GM21786 (cell line): ENCODE measurements at regions not wholly inside any gene's neighbourhood (a gene's known extent, or its start where the extent isn't known, plus 50 kb on each side); places are given as distances from the start of the nearest gene placed in this dataset.

Experiments
- ATAC-seq: cut with Tn5 transposase; IDR thresholded peaks from one replicate; pipeline ENCODE4 v1.9.1; 2021; ENCODE audit not compliant: unreplicated experiment

DNA sequence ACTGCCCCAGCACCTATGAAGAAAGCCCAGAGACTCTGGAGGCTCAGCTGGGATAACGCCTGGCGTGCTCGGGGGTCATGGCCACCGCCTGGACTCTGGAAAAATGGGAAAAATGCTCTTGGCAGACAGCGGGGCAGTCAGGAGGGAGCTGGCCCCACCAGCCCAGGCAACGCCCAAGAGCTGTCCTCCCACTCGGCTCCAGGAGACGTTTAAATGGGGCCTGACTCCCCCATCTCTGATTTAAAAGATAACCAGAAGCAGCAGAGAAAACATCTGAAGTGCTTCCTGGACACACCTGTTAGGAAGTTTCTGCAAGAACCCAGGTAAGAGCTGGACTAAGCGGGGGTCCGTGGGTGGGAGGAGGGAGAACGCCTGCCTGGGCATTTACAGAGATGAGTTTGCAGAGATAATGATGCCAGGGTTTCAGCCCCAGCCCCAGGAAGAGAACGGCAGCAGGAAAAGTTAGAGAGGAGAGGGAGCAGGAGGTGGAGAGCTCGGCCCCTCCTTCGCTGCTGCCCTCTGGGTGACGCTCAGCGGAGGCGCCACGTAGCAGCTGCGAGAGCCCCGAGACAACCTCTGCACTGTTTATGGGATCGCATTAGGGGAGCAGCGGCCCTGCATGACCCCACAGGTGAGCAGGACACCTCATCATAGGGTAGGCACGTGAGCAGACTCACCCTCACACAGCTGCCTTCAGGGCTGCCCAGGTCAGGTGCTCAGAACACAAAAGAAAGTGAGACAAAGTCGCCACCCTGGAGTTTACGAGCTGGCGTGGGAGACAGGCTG lies 83.5 kb upstream of the INSIG1 start:
- no peak for ATAC-seq

DNA sequence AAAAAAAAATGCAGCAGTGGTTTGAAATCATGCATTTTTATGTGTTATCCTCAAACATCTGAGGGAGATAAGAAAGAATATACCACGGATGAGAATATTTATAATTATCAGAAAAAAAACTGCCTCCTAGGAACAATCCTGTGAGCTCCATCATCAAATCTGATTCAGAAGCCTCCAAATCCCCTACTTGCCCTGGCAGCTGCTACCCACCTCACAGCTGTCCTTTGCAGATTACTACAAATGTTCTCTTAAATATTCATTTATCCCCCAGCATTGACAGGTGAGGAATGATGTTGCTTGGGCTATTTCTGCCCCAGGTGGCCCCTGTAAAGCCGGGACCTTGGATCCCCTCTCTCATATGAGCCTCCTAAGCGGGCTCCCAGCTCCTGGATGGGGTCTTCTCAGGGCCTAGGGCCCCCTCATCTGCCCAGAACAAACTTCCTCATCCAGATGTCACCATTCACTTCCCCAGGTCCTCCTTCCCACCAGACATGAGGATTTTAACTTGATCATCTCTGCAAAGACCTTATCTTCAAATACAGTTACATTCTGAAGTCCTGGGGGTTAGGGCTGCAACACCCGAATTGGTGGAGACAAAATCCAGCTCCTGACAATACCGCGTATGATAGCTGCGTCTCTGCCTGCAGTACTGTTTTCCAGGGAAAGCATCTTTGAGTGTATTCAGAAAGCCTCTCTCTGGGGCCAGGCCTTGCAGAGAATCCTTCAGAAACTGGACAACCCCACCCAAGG lies 81.9 kb upstream of the INSIG1 start:
- no peak for ATAC-seq

DNA sequence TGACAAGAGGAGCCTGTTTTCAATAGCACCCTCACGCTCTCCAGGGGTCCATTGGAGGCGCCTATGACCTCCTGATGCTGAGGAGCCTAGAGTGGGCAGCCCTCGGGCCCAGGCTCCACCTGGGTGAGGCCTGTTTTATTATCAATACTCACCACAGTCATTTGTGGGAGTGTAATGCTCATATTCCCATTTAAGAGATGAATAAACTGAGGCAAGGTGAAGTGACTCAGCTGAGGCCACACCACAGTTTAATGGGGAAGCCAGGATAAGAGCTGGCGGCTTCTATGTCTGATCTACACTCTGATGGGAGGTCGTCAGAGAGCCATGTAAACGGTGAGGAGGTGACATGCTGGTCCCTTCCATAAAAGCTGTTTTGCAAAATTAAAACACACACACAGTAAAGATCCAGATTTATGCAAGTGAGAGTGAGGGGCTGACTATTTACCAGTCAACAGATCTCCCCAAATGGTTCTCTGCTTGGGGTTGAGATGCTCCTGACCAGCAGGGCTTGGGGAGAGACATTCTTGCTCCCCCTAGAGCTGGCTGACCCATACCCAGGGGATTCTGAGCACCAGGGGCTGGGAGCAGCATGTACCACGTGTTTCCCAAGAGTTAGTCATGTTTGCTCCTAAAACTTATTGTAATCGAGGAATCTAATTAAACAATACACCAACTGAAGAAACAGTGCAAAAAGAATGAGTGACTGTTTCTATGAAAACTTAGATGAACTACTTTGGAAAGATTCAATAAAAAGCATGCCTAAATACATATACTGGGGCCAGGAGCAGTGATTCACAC lies 81.0 kb upstream of the INSIG1 start:
- ATAC-seq: no peak

DNA sequence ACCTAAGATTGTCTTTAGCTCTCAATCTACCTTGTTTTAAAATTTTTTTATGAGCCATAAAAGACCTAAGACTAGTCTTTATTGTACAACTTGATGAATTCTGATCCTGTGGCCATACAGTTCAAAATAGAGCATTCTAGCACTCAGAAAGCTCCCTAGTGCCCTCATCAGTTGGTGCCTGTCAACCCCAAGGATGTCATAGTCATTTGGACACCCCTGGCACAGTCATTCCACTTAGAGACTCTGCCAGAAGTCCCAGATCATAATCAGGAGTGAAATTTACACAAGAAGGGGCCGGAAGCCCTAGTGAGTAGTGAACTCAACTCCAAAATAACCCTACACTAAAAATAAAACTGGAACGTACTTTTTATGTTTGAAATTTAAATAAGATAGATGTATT lies 80.0 kb upstream of the INSIG1 start:
- ATAC-seq: peak; percentile 65

DNA sequence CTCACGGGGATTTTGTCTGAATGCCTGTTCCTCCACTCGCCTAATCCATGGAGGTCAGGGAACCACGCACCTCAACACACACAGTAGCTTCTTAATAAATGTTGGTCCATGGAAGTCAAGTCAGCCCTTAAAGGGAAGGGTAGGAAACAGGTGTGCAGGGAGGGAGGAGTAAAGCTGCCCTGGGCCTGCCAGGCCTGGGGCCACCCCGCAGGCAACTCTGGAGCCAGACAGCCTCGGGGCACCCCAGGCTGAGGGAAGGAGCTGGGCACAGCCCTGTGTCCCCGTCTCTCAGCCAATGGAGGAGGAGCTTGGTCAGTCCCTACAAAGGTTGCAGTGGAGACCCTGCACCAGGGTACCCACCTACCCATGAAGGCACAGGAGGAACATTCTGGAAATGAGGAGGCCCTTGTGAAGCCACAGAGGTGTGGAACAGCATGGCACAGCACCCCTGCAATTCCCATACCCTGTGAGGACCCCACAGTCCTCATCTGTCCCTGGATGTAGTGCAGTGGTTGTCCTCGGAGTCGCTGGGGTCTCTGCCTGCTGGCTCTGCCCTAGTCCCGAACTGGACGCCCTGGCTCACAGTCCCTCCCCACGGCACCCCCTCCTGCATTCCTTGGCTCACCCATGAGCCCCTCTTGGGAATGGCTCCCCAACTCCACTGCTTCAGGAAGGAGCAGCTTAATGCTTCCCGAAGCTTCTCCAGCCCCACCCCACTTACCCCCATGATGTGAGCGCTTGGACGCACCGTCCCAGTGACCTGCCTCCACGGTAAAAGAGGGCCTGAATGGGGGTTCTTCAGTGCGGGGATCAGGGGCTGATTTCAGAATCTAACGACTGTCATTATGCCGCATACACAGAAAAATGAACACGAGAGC lies 79.2 kb upstream of the INSIG1 start:
- ATAC-seq: no peak

DNA sequence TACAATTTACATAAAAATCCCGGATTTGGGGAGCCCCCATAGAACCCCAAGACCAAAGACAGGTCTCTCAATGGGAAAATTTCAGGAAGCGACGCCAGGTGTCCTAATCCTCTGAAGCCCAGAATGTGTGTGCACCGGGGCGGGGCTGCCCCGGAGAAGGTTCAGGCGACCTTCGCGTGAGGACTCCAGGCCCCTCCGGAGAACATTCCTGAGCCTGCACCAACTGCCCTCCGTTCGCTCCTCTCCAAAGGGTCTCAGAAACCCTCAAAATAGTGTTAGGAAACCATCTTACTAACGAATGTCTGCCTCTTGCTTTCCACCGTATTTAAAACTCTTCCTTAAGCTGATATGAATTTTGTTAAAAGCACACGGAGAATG lies 78.5 kb upstream of the INSIG1 start:
- no peak for ATAC-seq

DNA sequence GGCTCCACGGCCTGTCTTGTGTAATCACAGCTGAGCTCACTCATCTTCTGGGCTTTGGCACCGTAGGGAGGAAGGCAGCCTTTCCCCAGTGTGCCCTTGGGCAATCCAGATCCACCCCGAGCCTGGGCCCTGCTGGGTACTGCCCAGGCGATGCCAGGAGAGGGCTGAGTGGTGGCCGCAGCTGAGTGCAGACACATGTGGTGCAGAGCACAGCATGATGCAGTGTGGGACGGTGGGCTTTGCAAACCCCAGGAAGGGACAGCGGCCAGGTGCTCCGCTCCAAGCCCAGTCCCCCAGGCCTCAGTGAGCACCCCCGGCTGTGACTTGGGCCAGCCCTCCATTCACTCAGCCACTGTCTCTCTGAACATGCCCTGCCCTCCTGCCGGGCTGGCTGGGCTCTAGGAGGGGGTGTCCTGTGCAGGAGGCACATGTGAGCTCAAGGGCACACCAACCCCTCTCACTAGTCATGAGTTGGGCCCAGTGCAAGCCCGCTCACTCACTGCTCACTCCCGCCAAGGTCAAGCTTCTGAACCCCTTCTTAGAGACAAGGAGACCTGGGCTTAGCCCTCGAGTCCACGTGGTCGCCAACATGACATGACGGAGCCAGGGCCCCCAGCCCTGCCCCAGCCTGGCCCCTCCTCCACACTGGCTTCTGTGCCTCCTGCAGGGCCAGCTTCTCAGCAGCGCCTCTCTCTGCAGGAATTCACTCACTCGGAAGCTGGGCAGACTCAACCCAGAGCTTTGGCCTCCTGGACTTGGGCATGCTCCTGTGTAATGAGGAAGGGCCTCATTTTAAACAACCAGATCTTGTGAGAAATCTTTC lies 77.5 kb upstream of the INSIG1 start:
- no peak for ATAC-seq

DNA sequence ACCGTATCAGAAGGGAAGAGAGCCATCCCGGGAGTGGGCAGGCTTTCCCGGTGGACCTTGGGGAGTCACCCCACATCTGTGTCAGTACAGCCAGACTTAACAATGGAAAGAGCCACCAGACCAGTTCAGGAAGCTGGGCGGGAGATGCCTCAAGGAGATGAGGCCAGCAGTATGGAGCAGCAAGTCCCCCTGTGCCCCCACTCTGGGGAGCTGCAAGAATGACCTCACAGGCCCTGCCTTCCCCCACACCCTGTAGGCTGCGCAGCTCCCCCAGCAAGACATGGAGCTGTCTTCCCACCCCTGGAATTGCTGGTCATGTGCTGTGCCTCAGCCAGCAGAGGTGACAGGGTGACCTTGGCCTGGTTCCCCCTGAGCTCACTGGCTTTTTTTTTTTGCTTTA lies 76.8 kb upstream of the INSIG1 start:
- no peak for ATAC-seq

DNA sequence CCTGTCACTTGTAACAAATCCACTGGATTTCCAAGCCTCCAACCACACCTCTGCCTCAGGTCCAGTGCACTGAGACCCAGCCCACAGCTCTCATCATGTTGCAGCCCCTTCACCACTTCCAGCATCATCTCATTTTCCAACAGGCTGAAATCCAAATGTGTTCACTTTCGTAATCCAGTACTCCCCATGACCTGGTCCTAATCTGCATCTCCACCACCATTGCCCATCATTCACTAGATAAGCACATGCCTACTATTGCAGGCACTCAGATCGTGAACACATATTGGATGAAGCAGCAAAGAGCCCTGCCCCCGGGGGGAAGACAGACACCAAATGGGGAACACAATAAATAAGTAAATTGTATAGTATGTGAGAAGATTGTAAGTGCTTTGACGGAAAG lies 76.1 kb upstream of the INSIG1 start:
- no peak for ATAC-seq

DNA sequence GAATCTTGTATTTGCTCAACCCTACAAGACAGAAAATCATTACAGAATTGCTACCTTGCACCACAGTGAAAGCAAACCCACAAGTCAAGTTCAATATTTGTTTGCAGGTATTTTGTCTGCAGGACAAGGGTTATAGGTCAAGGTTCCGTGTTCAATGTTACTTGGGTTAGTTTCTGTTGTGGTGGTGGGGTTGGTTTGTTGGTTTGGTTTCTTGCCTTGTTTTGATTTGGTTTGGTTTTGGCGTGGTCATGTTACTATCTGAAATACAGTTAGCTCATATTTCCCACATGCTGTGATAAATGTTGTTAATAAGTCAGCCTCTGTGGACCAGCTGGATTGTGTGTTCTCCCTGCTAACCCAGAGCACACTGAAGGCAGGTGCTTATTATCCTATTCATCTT lies 75.6 kb upstream of the INSIG1 start:
- no peak for ATAC-seq

DNA sequence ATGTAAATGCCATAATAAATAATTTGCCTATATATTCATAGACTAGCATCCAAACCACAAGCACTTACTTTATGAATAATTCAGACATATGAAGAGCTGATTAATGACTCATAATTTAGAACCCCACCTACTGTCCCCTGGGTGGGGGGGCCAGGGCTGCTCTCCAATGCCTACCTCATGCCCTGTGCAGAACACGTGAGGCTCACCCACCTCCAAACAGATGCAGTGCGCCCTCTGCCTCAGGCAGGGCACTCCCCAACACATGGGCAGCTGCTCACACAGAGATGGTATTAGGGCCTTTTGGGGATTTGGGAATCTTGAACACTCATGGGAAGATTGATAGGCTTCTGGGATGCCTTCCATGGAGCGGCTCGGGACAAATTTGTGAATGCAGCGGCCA lies 75.1 kb upstream of the INSIG1 start:
- no peak for ATAC-seq

DNA sequence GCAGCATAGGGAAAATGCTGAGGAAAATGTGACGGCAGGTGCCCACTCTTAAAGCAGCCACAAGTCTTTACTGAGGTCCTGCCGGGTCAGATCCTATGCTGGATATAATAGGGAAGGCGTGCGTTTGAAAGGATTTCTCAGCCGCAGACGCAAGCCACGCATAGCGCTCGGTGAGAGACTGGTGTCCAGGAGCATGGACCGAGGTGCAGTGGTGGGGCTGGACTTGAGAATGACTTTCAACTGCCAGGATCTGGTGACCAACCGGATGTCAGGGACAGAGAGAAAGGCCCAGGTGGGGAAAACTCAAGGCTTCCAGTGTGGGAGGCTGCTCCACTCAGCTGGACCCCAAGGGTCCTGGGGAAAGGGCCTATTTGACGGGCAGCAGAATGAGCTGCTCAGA lies 74.7 kb upstream of the INSIG1 start:
- ATAC-seq: no peak

DNA sequence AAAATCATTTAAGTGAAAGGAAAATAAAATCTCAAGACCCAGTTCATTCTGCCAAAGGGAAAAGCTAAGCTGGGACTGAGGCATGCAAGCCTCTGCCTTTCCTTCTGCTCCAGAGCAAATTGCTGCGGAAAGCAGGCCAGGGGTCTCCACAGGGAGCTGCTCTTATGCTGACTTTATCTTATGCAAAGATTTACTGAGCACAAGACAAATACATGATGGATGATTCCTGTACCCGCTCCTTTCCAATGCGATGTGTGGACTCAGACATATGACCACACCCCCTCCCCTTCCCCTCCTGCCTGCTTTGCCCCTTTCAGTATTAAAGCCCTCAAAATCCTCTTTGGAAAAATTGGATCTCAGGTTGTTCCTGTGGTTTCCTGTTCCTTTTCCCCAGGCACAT lies 74.2 kb upstream of the INSIG1 start:
- no peak for ATAC-seq

DNA sequence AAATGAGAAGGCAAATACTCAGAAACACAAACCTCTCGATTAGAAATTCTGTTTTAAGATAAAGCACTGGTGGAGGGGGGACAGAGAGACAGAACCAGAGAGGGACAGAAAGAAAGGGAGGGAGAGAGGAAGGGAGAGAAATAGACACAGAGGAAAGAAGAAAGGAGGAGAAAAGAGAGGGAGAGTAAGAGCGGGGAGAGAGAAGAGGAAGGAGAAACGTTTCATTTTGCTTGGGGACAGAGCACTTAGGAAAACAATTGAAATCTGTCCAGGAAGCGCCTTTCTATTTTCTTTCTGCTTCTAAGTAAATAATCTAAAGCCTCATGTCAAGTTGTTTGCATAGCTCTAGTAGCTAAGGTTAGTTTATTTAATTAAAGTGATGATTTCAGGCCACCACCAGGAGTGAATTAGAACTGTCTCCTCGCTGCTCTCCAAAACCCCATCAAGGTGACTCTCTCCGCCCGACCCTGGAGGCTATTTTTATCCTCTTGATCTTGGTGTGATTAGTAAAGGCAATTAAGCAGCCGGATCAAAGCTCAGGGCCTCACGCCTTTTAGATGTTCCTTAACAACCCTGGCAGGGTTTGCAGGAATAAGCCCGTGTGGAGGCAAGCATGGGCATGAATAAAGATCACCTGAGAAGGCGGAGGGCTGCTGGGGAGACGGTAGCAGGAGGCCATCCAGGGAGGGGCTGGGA lies 73.4 kb upstream of the INSIG1 start:
- no peak for ATAC-seq

DNA sequence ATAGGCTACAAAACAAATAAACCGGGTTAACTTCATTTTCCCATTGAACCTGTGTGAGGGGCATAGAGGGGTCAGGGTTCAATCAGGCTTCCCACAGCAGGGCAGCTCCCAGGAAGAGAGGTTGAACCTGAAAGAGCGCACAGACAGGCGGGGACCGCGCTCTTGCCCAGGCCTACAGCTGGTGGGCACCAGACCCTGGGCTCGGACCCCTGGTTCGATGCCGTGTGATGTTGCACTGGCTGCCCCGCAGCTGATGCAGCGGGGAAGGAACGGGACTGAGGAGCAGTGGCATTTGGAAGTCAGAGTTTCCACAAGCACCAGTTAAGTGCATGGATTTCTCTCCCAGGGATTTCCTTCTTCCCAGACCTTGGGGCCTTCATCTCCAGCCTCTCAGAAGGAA lies 72.6 kb upstream of the INSIG1 start:
- ATAC-seq: no peak

DNA sequence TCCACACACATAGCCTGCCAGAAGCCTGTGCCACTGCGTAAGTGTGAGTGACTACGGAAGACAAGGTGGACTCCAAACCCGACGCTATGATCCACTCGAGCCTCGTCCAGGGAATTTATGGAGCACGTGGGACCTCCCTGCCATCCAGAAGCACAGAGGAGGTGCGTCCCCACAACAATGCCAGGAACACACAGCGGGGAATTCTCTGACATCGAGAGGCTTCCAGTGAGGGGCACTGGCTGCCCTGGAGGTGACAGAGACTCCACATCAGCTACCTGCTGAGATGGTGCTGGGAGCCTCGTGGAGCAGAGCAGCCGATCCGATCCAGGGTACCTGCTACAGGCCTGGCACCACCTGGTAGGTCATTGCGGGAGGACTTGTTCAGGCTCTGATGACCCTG lies 72.2 kb upstream of the INSIG1 start:
- ATAC-seq: no peak

DNA sequence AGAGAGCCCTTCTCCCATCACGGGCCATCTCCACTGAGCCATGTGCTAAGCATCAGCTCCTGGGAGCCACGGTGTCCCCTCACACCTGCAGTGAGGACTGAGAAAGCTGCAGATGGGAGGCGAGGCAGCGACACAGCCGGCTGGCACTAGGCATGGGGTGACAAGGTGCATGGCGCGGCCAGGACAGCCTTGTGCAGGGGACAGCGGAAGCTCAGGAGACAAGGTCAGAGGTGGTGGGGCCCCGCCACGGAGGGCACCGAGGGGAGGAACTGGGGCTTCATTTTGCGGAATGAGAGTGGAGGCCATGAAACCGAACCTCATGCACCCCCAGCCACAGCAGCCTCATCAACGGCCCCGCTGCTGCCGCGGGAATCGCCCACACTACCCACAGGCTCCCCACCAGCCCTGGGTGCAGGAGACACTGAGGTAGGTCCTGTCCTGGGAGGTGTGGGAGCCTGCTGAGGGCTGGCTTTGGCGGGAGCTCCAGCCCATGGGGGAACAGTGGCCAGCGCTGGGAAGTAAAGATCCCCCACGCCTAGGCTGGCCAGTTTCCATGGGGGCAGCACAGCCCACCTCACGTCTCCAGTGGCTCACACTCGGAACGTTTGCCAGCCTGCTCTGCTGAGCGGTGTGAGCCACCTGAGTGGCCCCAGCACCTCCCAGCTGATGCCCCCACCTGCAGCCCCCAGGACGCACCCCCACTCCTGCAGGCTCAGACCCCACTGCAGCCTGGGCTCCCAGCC lies 71.2 kb upstream of the INSIG1 start:
- ATAC-seq: no peak

DNA sequence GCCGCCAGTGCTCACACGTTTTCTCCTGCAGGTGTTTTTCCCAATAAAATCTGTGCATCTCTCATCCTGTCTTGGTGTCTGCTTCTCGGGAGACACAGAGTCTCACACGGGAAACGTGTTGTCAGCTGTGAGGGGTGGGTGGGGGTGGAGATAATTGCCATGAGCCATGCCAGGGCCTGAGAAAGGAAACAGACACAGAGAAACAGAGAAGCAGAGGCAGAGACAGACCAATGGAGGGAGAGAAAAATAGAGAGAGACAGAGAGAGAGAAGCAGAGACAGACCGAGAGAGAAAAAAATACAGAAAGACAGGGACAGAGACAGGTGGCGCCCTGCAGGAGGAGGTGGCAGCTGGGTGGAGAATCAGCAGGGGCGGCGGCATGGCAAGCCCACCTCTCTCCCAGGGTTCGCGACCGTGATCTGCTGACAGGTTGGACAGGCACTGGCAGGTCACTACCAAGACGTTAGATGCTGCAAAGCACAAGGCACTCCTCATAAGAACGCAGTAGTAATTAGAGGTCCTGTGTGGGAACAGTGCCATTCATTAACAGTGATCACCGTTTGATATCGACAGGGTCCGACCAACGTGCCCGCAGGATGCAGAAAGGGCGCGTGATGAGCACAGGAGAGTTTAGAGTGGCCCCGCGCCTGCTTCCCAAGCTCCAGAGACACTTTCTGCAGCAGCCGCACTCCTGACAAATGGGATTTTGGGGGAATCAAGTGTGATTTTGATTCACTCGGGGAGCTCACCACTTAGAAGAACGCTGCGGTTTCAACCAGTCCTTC lies 70.5 kb upstream of the INSIG1 start:
- ATAC-seq: no peak
